A673 (cell line): ENCODE measurements at regions not wholly inside any gene's neighbourhood (a gene's known extent, or its start where the extent isn't known, plus 50 kb on each side); places are given as distances from the start of the nearest gene placed in this dataset.

ENCODE experiments used
- CTCF ChIP-seq: fragments of 300-800, 200-600 bp; sonication (generic); conservative IDR thresholded peaks from 2 replicates; pipeline ENCODE4 v1.5.1; 2017; ENCODE audit warnings: low read depth, mild to moderate bottlenecking, antibody characterized with exemption, low read length, moderate library complexity, mixed read lengths
- EZH2 ChIP-seq: fragments of 200-600 bp; sonication (generic); IDR thresholded peaks from 2 replicates; pipeline ENCODE4 v1.6.1; 2017; ENCODE audit warnings: borderline replicate concordance, low read depth, mild to moderate bottlenecking, mixed read lengths, antibody characterized with exemption, low read length; ENCODE audit not compliant: poor library complexity, severe bottlenecking

- TF ChIP-seq CTCF (no peak), EZH2 (no peak)
These were observed 177.1 kb upstream of the PTER start for GRCh38 chr10:16259726-16260125.
